ENCODE measurements at regions not wholly inside any gene's neighbourhood (a gene's known extent, or its start where the extent isn't known, plus 50 kb on each side); places are given as distances from the start of the nearest gene placed in this dataset.

DNA sequence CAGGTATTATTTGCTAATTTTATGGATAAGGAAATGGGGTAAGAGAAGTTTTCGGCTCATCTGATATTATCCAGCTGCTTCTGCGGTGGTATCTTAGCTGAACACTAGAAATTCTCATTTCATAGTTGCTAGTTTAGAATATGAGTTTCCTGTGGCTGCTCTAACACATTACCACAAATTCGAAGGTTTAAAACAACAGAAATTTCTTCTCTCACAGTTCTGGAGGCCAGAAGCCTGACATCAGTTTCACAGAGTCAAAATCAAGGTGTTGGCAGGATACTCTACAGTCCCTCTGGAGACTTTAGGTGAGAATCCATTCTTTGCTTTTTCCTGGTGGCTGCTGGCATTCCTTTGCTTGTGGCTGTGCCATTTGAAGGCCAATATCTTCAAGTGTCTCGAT is 205.9 kb downstream of the PTEN start:
- Histone ChIP-seq H3K36me3 (ENCODE audit: control insufficient read depth in 2 of 2, extremely low read depth in 1 of 2, insufficient read depth in 2 of 2, low read length in 2 of 2) (no peaks in the 10 kb centered on the region), H3K9me3 (ENCODE audit: control insufficient read depth, low read depth, low read length) (no peaks in the 10 kb centered on the region), H3K79me2 (ENCODE audit: control insufficient read depth, insufficient read depth, low read length) (no peaks in the 10 kb centered on the region), H3K9ac (ENCODE audit: control insufficient read depth, extremely low read depth, insufficient read depth, low read length) (no peak overlapping the region), H3K4me3 (ENCODE audit: control insufficient read depth in 2 of 3, extremely low read depth in 1 of 3, insufficient read depth in 2 of 3, low read depth in 1 of 3, low read length in 3 of 3) (no peak overlapping the region), H4K20me1 (ENCODE audit: control insufficient read depth, extremely low read depth, insufficient read depth, low read length) (no peaks in the 10 kb centered on the region), H2AFZ (ENCODE audit: control insufficient read depth, low read length) (no peak overlapping the region), H3K27me3 (ENCODE audit: control insufficient read depth, extremely low read depth, insufficient read depth, low read length) (no peaks in the 10 kb centered on the region), H3K27ac (ENCODE audit: control insufficient read depth, insufficient read depth, low read length) (no peak overlapping the region), H3K4me2 (ENCODE audit: control insufficient read depth, extremely low read depth, insufficient read depth, low read depth, low read length) (no peak overlapping the region), H3K9me1 (ENCODE audit: control insufficient read depth, extremely low read depth, insufficient read depth, low read length) (no peaks in the 10 kb centered on the region), H3K4me1 (ENCODE audit: control insufficient read depth, extremely low read depth, insufficient read depth, low read length) (no peaks in the 10 kb centered on the region)
- no peak for FAIRE-seq
- TF ChIP-seq CTCF (optimal IDR thresholded peaks at IDR 0.05 in 1 of 3, IDR thresholded peaks at IDR 0.05 in 1 of 3, conservative IDR thresholded peaks at IDR 0.05 in 1 of 3; ENCODE audit: extremely low read depth in 1 of 3, insufficient read depth in 2 of 3, low read length in 3 of 3), result no peak
- TF ChIP-seq EZH2 (IDR thresholded peaks at IDR 0.05; ENCODE audit: low read length), result no peak
- DNase-seq (ENCODE audit: low read depth, low spot score), result no peak
- dilution Hi-C loops (cut with MboI; ENCODE audit: extremely low pct_ligation_motif_present, low sequenced_read_pairs), result no loop called here

GRCh38 chr10:88070080-88070880 is 206.9 kb downstream of the PTEN start:
- dilution Hi-C loops (cut with MboI; ENCODE audit: extremely low pct_ligation_motif_present, low sequenced_read_pairs), result no loop called here
- Histone ChIP-seq H3K79me2 (ENCODE audit: control insufficient read depth, insufficient read depth, low read length) (no peaks in the 10 kb centered on the region), H2AFZ (ENCODE audit: control insufficient read depth, low read length) (no peak overlapping the region), H3K36me3 (ENCODE audit: control insufficient read depth in 2 of 2, extremely low read depth in 1 of 2, insufficient read depth in 2 of 2, low read length in 2 of 2) (no peaks in the 10 kb centered on the region), H3K4me1 (ENCODE audit: control insufficient read depth, extremely low read depth, insufficient read depth, low read length) (no peaks in the 10 kb centered on the region), H3K4me3 (ENCODE audit: control insufficient read depth in 2 of 3, extremely low read depth in 1 of 3, insufficient read depth in 2 of 3, low read depth in 1 of 3, low read length in 3 of 3) (no peak overlapping the region), H3K27ac (ENCODE audit: control insufficient read depth, insufficient read depth, low read length) (no peak overlapping the region), H3K9ac (ENCODE audit: control insufficient read depth, extremely low read depth, insufficient read depth, low read length) (no peak overlapping the region), H3K4me2 (ENCODE audit: control insufficient read depth, extremely low read depth, insufficient read depth, low read depth, low read length) (no peak overlapping the region), H3K27me3 (ENCODE audit: control insufficient read depth, extremely low read depth, insufficient read depth, low read length) (no peaks in the 10 kb centered on the region), H3K9me3 (ENCODE audit: control insufficient read depth, low read depth, low read length) (no peaks in the 10 kb centered on the region), H3K9me1 (ENCODE audit: control insufficient read depth, extremely low read depth, insufficient read depth, low read length) (no peaks in the 10 kb centered on the region), H4K20me1 (ENCODE audit: control insufficient read depth, extremely low read depth, insufficient read depth, low read length) (no peaks in the 10 kb centered on the region)
- no peak for TF ChIP-seq EZH2 (IDR thresholded peaks at IDR 0.05; ENCODE audit: low read length)
- no peak for TF ChIP-seq CTCF (optimal IDR thresholded peaks at IDR 0.05 in 1 of 3, IDR thresholded peaks at IDR 0.05 in 1 of 3, conservative IDR thresholded peaks at IDR 0.05 in 1 of 3; ENCODE audit: extremely low read depth in 1 of 3, insufficient read depth in 2 of 3, low read length in 3 of 3)
- FAIRE-seq (no peak), DNase-seq (ENCODE audit: low read depth, low spot score) (no peak)
